ENCODE measurements at regions not wholly inside any gene's neighbourhood (a gene's known extent, or its start where the extent isn't known, plus 50 kb on each side); places are given as distances from the start of the nearest gene placed in this dataset.

DNA sequence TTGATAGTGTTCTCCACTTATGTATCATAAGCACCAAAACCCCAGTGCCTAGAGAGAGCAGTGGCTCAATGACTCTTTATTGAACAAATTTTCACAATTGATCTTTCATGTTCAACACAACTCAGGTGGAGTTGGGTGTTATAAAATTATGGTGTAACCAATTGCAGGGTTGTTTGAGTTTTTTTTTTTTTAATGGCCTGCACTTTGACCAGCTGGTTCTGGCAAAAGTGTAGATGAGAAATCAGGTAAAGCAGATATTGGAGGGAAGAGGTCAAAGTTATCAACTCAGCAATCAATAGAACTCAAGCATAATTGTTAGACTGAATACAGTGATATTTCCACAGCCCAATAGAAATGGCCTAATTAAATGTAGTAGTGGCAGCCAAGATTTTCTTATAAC is 1386.3 kb downstream of the SUCLG1 start:
- TF ChIP-seq, protein P1, sequence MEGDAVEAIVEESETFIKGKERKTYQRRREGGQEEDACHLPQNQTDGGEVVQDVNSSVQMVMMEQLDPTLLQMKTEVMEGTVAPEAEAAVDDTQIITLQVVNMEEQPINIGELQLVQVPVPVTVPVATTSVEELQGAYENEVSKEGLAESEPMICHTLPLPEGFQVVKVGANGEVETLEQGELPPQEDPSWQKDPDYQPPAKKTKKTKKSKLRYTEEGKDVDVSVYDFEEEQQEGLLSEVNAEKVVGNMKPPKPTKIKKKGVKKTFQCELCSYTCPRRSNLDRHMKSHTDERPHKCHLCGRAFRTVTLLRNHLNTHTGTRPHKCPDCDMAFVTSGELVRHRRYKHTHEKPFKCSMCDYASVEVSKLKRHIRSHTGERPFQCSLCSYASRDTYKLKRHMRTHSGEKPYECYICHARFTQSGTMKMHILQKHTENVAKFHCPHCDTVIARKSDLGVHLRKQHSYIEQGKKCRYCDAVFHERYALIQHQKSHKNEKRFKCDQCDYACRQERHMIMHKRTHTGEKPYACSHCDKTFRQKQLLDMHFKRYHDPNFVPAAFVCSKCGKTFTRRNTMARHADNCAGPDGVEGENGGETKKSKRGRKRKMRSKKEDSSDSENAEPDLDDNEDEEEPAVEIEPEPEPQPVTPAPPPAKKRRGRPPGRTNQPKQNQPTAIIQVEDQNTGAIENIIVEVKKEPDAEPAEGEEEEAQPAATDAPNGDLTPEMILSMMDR (conservative IDR thresholded peaks at IDR 0.05; ENCODE audit: low read depth, low read length), result no peak
- TF ChIP-seq EZH2 (IDR thresholded peaks at IDR 0.05; ENCODE audit: low read length, unreplicated experiment) (no peak), EZH2phosphoT487 (IDR thresholded peaks at IDR 0.05; ENCODE audit: borderline replicate concordance, low read length) (no peak)
